COLO829 (cell line): ENCODE measurements at regions not wholly inside any gene's neighbourhood (a gene's known extent, or its start where the extent isn't known, plus 50 kb on each side); places are given as distances from the start of the nearest gene placed in this dataset.

Experiments used
- DNase-seq: peaks from one replicate; pipeline ENCODE4 v3.0.0; 2012; ENCODE audit warnings: low spot score

- no peak for DNase-seq
Observed at GRCh38 chr6:17047889-17048288, 54.0 kb upstream of the STMND1 start.

GRCh38 chr6:17045581-17046322 lies 56.1 kb upstream of the STMND1 start:
- no peak for DNase-seq

DNA sequence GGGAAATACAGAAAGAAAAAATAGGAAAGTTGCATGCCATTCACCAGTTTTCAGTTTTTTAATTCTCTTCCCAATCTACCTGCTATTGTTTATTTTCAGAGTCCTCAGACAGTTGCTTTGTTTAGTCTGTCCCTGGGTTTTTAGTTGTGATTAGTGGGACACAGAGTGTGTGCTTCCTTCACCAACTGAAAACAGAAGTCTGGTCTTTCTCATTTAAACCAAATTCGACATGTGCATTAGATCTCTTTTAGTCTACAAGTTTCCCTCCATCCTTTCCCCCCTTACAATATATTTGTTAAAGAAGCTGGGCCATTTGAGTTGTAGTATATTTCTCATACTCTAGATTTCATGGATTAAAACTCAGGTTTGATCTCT lies 58.7 kb upstream of the STMND1 start:
- no peak for DNase-seq

- peak; percentile 76 for DNase-seq
Observed at GRCh38 chr6:17042422-17043147, 59.3 kb upstream of the STMND1 start.

DNA sequence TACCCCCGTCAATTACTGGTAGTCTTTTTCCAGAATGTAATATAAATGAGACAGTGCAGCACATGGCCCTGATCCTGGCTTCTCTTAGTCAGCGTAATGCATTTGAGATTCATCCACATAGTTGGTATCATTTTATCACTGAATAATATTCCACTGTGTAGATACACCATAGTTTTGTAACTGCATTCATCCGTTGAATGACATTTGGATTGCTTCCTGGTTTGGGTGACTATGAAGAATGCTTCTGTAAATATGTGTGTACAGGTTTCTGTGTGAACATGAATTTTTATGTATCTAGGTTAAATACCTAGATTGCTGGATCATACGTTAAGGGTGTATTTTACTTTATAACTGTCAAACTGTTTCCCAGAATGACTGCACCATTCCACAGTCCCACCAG lies 62.6 kb upstream of the STMND1 start:
- no peak for DNase-seq

- no peak for DNase-seq
Observed at GRCh38 chr6:17038316-17038715, 63.5 kb upstream of the STMND1 start.

GRCh38 chr6:17036065-17036393 lies 65.8 kb upstream of the STMND1 start:
- no peak for DNase-seq

- no peak for DNase-seq
Observed at GRCh38 chr6:17035257-17036064, 66.4 kb upstream of the STMND1 start.

- DNase-seq: no peak
Observed at GRCh38 chr6:17033746-17034145, 68.1 kb upstream of the STMND1 start.

DNA sequence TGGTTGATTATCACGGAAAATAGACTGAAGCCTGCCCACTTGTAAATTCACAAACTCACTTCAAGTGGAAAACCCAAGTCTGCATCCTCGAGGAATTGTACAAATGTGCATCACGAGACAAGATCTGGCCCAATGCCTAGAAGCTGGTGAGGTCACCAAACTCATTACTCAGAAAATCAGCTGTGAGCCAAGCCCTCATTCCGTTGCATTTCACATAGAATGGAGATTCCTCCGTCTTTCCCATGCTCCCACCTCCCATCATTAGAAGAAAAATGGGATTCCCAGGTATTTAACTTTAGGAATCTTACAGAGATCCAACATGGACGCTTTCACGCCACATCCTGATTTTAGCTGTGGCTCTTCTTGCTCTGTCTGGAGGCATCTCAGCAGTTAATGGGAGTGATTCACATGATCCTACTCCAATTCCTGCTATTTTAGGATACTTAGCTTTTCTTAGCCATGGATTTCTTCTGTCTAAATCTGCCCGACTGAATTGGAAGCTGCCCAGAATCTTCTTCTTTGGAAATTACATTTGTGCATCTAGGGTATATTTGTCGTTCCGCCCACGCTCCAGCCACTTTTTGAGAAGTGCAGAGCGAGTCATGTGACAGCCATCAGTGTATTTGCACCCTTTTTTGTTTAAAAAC lies 68.7 kb upstream of the STMND1 start:
- peak; percentile 95 for DNase-seq

DNA sequence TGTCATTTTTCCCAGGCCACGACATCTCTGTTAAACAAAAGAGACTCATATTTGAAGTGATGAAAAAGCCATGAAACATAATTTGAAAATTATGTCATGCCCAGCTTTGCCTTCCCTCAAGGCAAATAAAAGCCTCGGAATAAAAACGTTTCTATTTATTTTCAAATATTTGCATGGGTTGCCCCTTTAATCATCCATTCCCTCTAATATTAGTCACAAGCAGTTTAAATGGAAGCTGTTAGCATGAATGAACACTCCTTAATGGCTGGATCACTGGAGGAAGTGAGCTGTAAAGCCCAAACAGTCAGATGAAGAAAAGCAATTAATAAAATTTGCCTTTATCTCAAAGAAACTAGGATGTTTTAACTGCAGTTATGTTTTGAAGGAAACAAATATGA lies 69.3 kb upstream of the STMND1 start:
- peak; percentile 86 for DNase-seq

GRCh38 chr6:17031961-17032360 lies 69.9 kb upstream of the STMND1 start:
- DNase-seq: peak; percentile 62

DNA sequence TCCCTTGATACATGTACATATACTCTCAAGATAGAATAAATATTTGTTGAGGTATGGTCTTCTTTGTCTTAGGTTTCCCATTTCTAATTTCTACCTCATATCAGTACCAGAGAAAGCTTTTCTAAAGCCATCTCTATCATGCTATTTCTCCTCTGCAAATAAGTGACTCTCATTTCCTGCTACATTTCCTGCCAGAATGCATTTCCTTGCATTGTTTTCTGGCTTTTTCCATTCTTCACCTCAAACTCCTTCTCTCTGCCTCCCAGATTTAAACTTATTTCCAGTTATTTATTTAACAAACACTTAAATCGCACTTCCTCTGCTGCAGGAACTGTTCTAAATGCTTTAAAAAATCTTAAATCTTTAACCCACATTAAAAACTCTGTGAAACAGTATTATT lies 74.4 kb upstream of the STMND1 start:
- DNase-seq: no peak

GRCh38 chr6:17022604-17023003 lies 79.2 kb upstream of the STMND1 start:
- DNase-seq: no peak

DNA sequence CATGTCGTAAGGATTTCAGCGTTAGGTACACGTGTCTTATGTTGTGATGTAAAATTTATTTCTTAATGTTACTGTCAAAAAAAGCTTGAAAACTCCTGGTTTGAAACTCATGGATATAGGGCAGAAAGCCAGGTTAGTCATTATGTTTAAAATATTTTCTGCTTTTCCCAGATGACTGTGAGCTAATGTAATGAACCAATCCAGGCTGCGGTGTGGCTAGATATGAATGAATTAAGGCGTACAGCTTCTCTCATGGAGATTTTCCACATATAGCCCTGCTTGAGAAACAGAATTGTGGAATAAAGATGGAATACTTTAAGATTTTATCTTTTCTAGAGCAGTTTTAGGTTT lies 80.3 kb upstream of the STMND1 start:
- DNase-seq: no peak

- no peak for DNase-seq
Observed at GRCh38 chr6:17020889-17021538, 80.8 kb upstream of the STMND1 start.

DNA sequence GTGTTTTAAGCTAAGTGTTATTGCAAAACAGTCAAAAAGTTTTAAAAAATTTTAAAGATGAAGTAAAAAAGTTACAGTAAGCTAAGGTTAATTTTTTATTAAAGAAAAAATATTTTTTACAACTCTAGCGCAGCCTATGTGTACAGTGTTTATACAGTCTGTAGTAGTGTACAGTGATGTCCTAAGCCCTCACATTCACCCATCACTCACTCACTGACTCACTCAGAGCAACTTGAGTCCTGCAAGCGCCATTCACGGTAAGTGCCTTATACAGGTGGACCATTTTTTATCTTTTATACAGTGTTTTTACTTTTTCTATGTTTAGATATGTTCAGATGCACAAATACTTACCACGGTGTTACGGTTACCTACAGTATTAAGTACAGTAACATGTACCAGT lies 83.4 kb upstream of the STMND1 start:
- no peak for DNase-seq

- no peak for DNase-seq
Observed at GRCh38 chr6:17017416-17017815, 84.4 kb upstream of the STMND1 start.

DNA sequence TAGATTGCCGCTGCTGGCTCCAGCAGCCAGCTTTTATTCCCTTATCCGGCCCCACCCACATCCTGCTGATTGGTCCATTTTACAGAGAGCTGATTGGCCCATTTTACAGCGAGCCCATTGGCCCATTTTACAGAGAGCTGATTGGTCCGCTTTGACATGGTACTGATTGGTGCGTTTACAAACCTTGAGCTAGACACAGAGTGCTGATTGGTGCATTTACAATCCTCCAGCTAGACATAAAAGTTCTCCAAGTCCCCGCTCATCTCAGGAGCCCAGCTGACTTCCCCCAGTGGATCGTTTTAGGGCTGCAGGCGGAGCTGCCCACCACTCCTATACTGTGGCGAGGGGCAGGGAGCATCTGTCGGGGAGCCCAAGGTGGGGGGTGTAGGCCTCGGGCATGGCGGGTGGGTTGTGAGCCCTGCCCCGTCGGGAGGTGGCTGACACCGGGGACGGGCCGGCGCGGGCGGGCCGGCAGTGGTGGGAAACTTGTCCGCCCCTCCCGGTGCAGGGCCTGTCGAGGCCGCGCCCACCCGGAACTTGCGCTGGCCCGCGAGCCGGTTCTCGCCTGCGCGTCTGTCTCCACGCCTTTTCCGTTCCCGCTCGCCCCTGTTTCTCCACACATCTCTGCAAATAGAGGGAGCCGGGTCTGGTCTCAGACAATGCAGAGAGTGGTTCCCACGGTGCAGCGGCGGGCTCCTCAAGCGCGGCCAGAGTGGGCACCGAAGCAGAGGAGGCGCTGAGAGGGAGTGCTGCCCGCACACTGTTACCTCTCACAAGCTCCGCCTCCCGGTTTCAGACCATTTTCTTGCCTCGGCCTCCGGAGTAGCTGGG lies 86.1 kb upstream of the STMND1 start:
- DNase-seq: no peak

- DNase-seq: no peak
Observed at GRCh38 chr6:17015144-17015543, 86.7 kb upstream of the STMND1 start.

- DNase-seq: peak; percentile 82
Observed at GRCh38 chr6:17013701-17014100, 88.1 kb upstream of the STMND1 start.
